ENCODE measurements at regions not wholly inside any gene's neighbourhood (a gene's known extent, or its start where the extent isn't known, plus 50 kb on each side); places are given as distances from the start of the nearest gene placed in this dataset.

- no peak for DNase-seq (ENCODE audit: low read depth)
- no peak for TF ChIP-seq CTCF (conservative IDR thresholded peaks at IDR 0.05; ENCODE audit: low read depth, low read length)
- no peak overlapping the region for H3K4me3 ChIP-seq (ENCODE audit: low read length)
Measured at GRCh38 chr7:53596230-53596629, 560.8 kb downstream of the POM121L12 start.

DNA sequence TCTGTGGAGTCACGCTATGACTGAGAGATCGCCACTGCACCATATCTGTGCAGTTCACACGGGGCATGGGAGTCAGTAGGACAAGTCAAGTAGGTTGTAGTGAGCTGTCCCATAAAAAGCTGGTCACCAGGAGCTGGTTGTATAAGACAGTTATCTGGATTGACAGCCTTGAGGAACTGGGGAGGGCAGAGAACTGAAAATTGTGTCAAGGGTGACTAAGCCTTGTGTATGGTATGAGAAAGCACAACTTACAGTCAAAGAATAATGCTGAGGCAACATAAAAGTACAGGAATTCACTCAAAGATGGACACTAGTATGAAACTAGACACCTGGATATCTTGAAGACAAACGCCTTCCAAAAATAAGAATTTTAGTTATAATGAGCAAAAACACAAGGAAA is 564.9 kb downstream of the POM121L12 start:
- H3K4me3 ChIP-seq (ENCODE audit: low read length) = no peak overlapping the region

DNA sequence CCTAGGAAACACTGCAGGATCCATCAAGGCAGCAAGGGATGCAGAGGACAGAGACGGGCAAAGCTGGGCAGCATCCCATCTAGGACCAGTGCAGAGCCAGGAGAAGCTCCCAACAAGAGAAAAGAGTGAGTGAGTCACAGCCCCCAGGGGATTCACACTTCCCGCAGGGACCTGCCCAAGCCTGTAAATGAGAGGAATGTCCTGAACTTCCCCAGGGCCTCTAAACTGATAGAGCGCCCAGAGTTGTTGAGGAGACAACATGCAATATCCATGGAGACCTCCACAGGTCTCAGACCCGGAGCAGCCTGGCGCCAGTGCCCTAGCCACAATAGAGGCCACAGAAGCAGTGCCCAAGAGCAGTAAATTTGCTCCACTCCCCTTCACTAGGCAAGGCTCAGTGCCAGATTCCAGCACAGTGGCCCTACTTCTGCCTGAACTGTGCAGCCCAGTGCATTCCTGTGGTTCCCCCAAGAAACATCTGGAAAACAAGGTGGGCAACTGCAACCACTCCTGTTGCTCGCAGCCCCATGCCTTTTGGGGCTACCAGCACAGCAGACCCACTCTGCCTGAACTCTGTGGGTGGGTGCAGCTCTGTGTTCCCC is 567.5 kb downstream of the POM121L12 start:
- TF ChIP-seq CTCF (conservative IDR thresholded peaks at IDR 0.05; ENCODE audit: low read depth, low read length) = no peak
- DNase-seq (ENCODE audit: low read depth) = no peak
- H3K4me3 ChIP-seq (ENCODE audit: low read length) = no peak overlapping the region

More for the DNA sequence above, 564.9 kb downstream of the POM121L12 start:
- no peak for DNase-seq (ENCODE audit: low read depth)
- no peak for TF ChIP-seq CTCF (conservative IDR thresholded peaks at IDR 0.05; ENCODE audit: low read depth, low read length)

- no peak for DNase-seq (ENCODE audit: low read depth)
- TF ChIP-seq CTCF (conservative IDR thresholded peaks at IDR 0.05; ENCODE audit: low read depth, low read length) = no peak
- no peak overlapping the region for H3K4me3 ChIP-seq (ENCODE audit: low read length)
Measured at GRCh38 chr7:53603461-53603860, 568.0 kb downstream of the POM121L12 start.

DNA sequence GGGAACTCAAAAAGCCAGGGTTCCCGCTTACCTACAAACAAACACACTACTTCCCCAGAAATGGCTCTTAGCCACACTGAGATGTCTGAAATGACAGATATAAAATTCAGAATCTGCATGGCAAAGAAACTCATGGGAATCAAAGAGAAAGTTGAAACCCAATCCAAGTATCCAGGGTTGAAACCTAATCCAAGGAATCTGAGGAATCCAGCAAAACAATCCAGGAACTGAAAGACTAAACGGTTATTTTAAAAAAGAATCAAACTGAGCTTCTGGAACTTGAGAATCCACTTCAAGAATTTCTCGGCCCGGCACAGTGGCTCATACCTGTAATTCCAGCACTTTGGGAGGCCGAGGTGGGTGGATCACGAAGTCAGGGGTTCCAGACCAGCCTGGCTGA is 568.8 kb downstream of the POM121L12 start:
- no peak for TF ChIP-seq CTCF (conservative IDR thresholded peaks at IDR 0.05; ENCODE audit: low read depth, low read length)
- H3K4me3 ChIP-seq (ENCODE audit: low read length) = no peak overlapping the region
- DNase-seq (ENCODE audit: low read depth) = no peak

DNA sequence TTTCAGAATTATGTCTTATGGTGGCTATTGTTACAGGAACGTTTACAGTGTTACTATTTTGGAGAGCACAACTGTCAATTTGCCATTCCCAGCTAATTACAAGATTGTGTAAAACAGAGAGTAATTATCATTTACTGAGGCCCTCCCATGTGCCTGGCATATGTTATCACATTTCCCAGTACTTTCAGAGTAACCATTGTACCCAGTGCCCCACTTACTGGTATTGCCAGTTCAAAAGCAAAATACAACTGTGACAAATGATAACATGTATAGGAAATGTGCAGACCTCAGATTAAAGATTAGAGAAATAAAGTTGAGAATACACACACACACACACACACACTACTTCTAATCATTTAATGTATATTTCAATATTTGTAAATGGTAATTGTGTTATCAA is 572.5 kb downstream of the POM121L12 start:
- TF ChIP-seq CTCF (conservative IDR thresholded peaks at IDR 0.05; ENCODE audit: low read depth, low read length) = no peak
- H3K4me3 ChIP-seq (ENCODE audit: low read length) = no peak overlapping the region
- DNase-seq (ENCODE audit: low read depth) = no peak

GRCh38 chr7:53609185-53609584 is 573.8 kb downstream of the POM121L12 start:
- no peak for DNase-seq (ENCODE audit: low read depth)
- no peak for TF ChIP-seq CTCF (conservative IDR thresholded peaks at IDR 0.05; ENCODE audit: low read depth, low read length)
- no peak overlapping the region for H3K4me3 ChIP-seq (ENCODE audit: low read length)

Measured in retinal pigment epithelial cell (primary cell).